Activated naive CD4-positive, alpha-beta T cell treated with anti-CD3 and anti-CD28 coated beads for 36 hours (primary cell): ENCODE measurements at regions not wholly inside any gene's neighbourhood (a gene's known extent, or its start where the extent isn't known, plus 50 kb on each side); places are given as distances from the start of the nearest gene placed in this dataset.

Experiments used
- CTCF ChIA-PET: fragments of 350-600 bp; sonication (Branson Sonifier 250); formaldehyde crosslinking; loops from one replicate; lab custom pipeline; 2021; ENCODE audit warnings: antibody characterized with exemption; lab: Charles Lee
- DNase-seq: peaks from one replicate; pipeline ENCODE4 v3.0.0-alpha.2; 2020
- H3K27ac Mint-ChIP-seq: one replicate; pipeline ENCODE4 v1.8.0; 2021; ENCODE audit warnings: mild to moderate bottlenecking, mixed read lengths
- H3K27me3 Mint-ChIP-seq: one replicate; pipeline ENCODE4 v1.8.0; 2021; ENCODE audit warnings: low read depth, mixed read lengths
- H3K36me3 Mint-ChIP-seq: one replicate; pipeline ENCODE4 v1.8.0; 2021; ENCODE audit warnings: low read depth, mixed read lengths
- H3K4me1 Mint-ChIP-seq: one replicate; pipeline ENCODE4 v1.8.0; 2021; ENCODE audit warnings: low read depth, mixed read lengths
- H3K4me3 Mint-ChIP-seq: one replicate; pipeline ENCODE4 v1.8.0; 2021; ENCODE audit warnings: mild to moderate bottlenecking, moderate library complexity, mixed read lengths
- H3K9me3 Mint-ChIP-seq: one replicate; pipeline ENCODE4 v1.8.0; 2021; ENCODE audit warnings: mixed read lengths
- intact Hi-C: fragments of 100-400 bp; cut with micrococcal nuclease; formaldehyde crosslinking; loops from one replicate; pipeline ENCODE4 v1.15.1; 2023

GRCh38 chr14:94906577-94906976, 136.7 kb upstream of the GSC start:
- CTCF ChIA-PET = no interaction called here
- peaks cover 3% of the 10 kb centered on the region for H3K9me3 Mint-ChIP-seq
- intact Hi-C loops = no loop called here

GRCh38 chr14:94904636-94905035, 134.7 kb upstream of the GSC start:
- intact Hi-C loops = no loop called here
- DNase-seq = no peak
- CTCF ChIA-PET = no interaction called here
- Mint-ChIP-seq H3K27ac (no peak overlapping the region), H3K4me3 (no peak overlapping the region), H3K27me3 (peaks cover 12% of the 10 kb centered on the region), H3K9me3 (no peaks in the 10 kb centered on the region), H3K36me3 (no peaks in the 10 kb centered on the region), H3K4me1 (no peaks in the 10 kb centered on the region)

More at GRCh38 chr14:94906577-94906976, 136.7 kb upstream of the GSC start:
- DNase-seq = no peak
- H3K27ac Mint-ChIP-seq = no peak overlapping the region
- H3K4me1 Mint-ChIP-seq = no peaks in the 10 kb centered on the region
- H3K4me3 Mint-ChIP-seq = no peak overlapping the region
- no peaks in the 10 kb centered on the region for H3K36me3 Mint-ChIP-seq
- H3K27me3 Mint-ChIP-seq = peaks cover 16% of the 10 kb centered on the region

GRCh38 chr14:94903883-94904282, 134.0 kb upstream of the GSC start:
- Mint-ChIP-seq H3K36me3 (no peaks in the 10 kb centered on the region), H3K9me3 (no peaks in the 10 kb centered on the region), H3K27ac (no peak overlapping the region), H3K4me3 (no peak overlapping the region), H3K4me1 (no peaks in the 10 kb centered on the region), H3K27me3 (peaks cover 10% of the 10 kb centered on the region)
- CTCF ChIA-PET = no interaction called here
- intact Hi-C loops = no loop called here
- DNase-seq = no peak

GRCh38 chr14:94903338-94903737, 133.4 kb upstream of the GSC start:
- Mint-ChIP-seq H3K4me3 (no peak overlapping the region), H3K36me3 (no peaks in the 10 kb centered on the region), H3K4me1 (no peaks in the 10 kb centered on the region), H3K9me3 (no peaks in the 10 kb centered on the region), H3K27me3 (peaks cover 10% of the 10 kb centered on the region), H3K27ac (no peak overlapping the region)
- CTCF ChIA-PET = no interaction called here
- intact Hi-C loops = no loop called here
- DNase-seq = no peak

GRCh38 chr14:94897561-94897960, 127.6 kb upstream of the GSC start:
- Mint-ChIP-seq H3K9me3 (no peaks in the 10 kb centered on the region), H3K4me3 (no peak overlapping the region), H3K27ac (no peak overlapping the region), H3K36me3 (no peaks in the 10 kb centered on the region), H3K4me1 (no peaks in the 10 kb centered on the region), H3K27me3 (peaks cover 2% of the 10 kb centered on the region)
- CTCF ChIA-PET = no interaction called here
- intact Hi-C loops = no loop called here
- DNase-seq = no peak

GRCh38 chr14:94897082-94897481, 127.2 kb upstream of the GSC start:
- Mint-ChIP-seq H3K4me3 (no peak overlapping the region), H3K27ac (no peak overlapping the region), H3K27me3 (peaks cover 2% of the 10 kb centered on the region), H3K4me1 (no peaks in the 10 kb centered on the region), H3K9me3 (no peaks in the 10 kb centered on the region), H3K36me3 (no peaks in the 10 kb centered on the region)
- intact Hi-C loops = no loop called here
- CTCF ChIA-PET = no interaction called here
- DNase-seq = no peak

- Mint-ChIP-seq H3K27me3 (peaks cover 2% of the 10 kb centered on the region), H3K36me3 (no peaks in the 10 kb centered on the region), H3K4me3 (no peak overlapping the region), H3K27ac (no peak overlapping the region), H3K9me3 (no peaks in the 10 kb centered on the region), H3K4me1 (no peaks in the 10 kb centered on the region)
- no peak for DNase-seq
- CTCF ChIA-PET = no interaction called here
- intact Hi-C loops = no loop called here
Observed at GRCh38 chr14:94893411-94894160, 123.7 kb upstream of the GSC start.

GRCh38 chr14:94890785-94891184, 120.9 kb upstream of the GSC start:
- no peaks in the 10 kb centered on the region for H3K36me3 Mint-ChIP-seq
- no peak overlapping the region for H3K4me3 Mint-ChIP-seq
- no peaks in the 10 kb centered on the region for H3K4me1 Mint-ChIP-seq
- intact Hi-C loops = no loop called here
- CTCF ChIA-PET = no interaction called here
- DNase-seq = no peak
- no peaks in the 10 kb centered on the region for H3K27me3 Mint-ChIP-seq
- no peaks in the 10 kb centered on the region for H3K9me3 Mint-ChIP-seq
- no peak overlapping the region for H3K27ac Mint-ChIP-seq

- no peaks in the 10 kb centered on the region for H3K27me3 Mint-ChIP-seq
- H3K4me3 Mint-ChIP-seq = no peak overlapping the region
- H3K27ac Mint-ChIP-seq = no peak overlapping the region
- no peak for DNase-seq
- H3K9me3 Mint-ChIP-seq = no peaks in the 10 kb centered on the region
- no peaks in the 10 kb centered on the region for H3K4me1 Mint-ChIP-seq
- CTCF ChIA-PET = no interaction called here
- no peaks in the 10 kb centered on the region for H3K36me3 Mint-ChIP-seq
- intact Hi-C loops = no loop called here
Observed at GRCh38 chr14:94889520-94890312, 119.8 kb upstream of the GSC start.

GRCh38 chr14:94888121-94888520, 118.2 kb upstream of the GSC start:
- intact Hi-C loops = no loop called here
- DNase-seq = no peak
- Mint-ChIP-seq H3K36me3 (no peaks in the 10 kb centered on the region), H3K4me1 (no peaks in the 10 kb centered on the region), H3K9me3 (no peaks in the 10 kb centered on the region), H3K27ac (no peak overlapping the region), H3K4me3 (no peak overlapping the region), H3K27me3 (no peaks in the 10 kb centered on the region)
- CTCF ChIA-PET = no interaction called here

- Mint-ChIP-seq H3K9me3 (no peaks in the 10 kb centered on the region), H3K36me3 (no peaks in the 10 kb centered on the region), H3K4me3 (no peak overlapping the region), H3K4me1 (no peaks in the 10 kb centered on the region), H3K27ac (no peak overlapping the region), H3K27me3 (no peaks in the 10 kb centered on the region)
- CTCF ChIA-PET = no interaction called here
- DNase-seq = no peak
- intact Hi-C loops = no loop called here
Observed at GRCh38 chr14:94887591-94887990, 117.7 kb upstream of the GSC start.

- Mint-ChIP-seq H3K27me3 (no peaks in the 10 kb centered on the region), H3K27ac (no peak overlapping the region), H3K4me3 (no peak overlapping the region), H3K4me1 (no peaks in the 10 kb centered on the region), H3K9me3 (no peaks in the 10 kb centered on the region), H3K36me3 (no peaks in the 10 kb centered on the region)
- intact Hi-C loops = no loop called here
- DNase-seq = no peak
- CTCF ChIA-PET = no interaction called here
Observed at GRCh38 chr14:94886931-94887330, 117.0 kb upstream of the GSC start.
